HG02970 (cell line): ENCODE measurements at regions not wholly inside any gene's neighbourhood (a gene's known extent, or its start where the extent isn't known, plus 50 kb on each side); places are given as distances from the start of the nearest gene placed in this dataset.

Experiments used
- ATAC-seq: cut with Tn5 transposase; IDR thresholded peaks from one replicate; pipeline ENCODE4 v1.9.1; 2021; ENCODE audit warnings: mild to moderate bottlenecking, moderate library complexity, moderate number of reproducible peaks; ENCODE audit not compliant: unreplicated experiment, low FRiP score

- ATAC-seq: no peak
Measured at GRCh38 chr3:188084752-188085583, 69.0 kb upstream of the LPP start.

DNA sequence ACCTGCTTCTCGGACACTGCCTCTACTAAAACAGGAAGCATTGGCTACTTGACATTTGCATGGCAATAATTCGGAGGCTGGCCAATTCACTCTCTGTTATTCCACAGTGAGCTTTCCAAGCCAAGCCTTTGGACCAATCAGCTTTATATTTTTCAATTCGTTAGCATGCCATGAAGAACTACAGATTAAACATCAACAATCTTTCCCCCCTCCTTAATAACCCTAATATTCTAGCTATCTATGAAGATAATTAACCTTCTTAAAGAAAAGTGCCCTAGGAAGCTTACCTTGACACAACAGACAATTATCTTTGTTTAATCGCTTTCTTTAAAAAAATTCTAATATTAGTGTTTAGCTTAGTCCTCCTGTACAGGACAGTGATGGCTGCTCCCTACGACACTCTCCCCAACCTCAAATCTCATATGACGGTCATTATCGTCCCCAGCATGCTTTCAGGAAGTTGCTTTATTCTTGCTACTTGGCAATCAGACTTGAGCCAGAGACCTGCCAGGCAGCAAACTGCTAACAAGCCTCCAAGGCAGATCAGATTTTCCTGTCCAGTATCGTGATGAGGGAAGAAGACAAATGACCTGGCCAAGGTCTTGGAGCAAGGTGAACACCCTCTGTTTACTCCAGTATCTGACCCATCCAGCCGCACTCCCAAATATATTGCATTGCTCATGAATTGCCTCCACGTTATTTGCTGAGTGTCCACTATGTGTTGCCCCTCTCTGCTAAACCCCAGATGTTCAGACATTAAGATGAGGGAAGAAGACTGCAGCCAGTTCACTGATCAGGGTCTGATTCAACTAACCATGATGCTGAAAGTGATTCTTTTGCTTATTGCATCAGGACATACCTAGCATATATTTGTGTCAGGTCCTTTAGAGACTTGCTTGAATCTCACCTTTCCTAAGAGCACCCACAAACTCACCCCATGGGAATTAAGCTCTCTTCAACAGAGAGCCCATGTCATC lies 68.1 kb upstream of the LPP start:
- ATAC-seq: no peak

GRCh38 chr3:188088948-188089685 lies 64.8 kb upstream of the LPP start:
- ATAC-seq: no peak

GRCh38 chr3:188090620-188091309 lies 63.2 kb upstream of the LPP start:
- ATAC-seq: no peak

- ATAC-seq: no peak
Measured at GRCh38 chr3:188091746-188092145, 62.2 kb upstream of the LPP start.

GRCh38 chr3:188092648-188093047 lies 61.3 kb upstream of the LPP start:
- no peak for ATAC-seq

- ATAC-seq: no peak
Measured at GRCh38 chr3:188095431-188095830, 58.5 kb upstream of the LPP start.

GRCh38 chr3:188097791-188098190 lies 56.2 kb upstream of the LPP start:
- ATAC-seq: no peak

- ATAC-seq: no peak
Measured at GRCh38 chr3:188099907-188100306, 54.0 kb upstream of the LPP start.

DNA sequence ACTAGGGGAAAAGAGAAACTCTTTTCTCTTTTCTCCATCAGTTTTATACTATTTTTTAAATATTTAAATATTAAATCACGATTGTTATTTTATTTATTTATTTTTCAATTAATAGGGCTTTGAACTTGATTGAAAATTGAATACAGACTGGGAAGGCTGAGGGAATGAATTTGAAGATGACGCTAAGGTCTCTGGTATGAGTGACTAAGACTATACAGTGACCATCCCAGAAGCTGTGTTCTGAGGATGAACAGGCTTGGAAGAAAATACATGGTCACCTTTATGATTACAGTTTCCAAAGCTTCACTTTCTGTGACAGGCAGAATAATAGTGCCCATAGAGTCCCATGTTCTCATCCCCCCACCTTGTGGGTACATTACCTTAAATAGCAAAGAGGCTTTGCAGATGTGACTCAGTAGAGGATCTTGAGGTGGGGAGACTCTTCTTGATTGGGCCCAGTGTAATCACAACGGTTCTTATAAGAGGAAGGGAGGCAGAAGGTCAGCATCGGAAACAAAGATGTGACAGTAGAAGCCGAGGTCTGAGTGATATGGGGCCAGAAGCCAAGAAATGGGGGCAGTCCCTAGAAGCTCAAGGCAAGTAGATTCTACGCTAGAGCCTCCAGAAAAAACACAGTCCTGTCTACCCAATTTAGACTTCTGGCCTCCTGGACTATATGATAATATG lies 51.0 kb upstream of the LPP start:
- no peak for ATAC-seq

- ATAC-seq: no peak
Measured at GRCh38 chr3:188104050-188104449, 49.9 kb upstream of the LPP start.
